ENCODE measurements at regions not wholly inside any gene's neighbourhood (a gene's known extent, or its start where the extent isn't known, plus 50 kb on each side); places are given as distances from the start of the nearest gene placed in this dataset.

GRCh38 chr2:157150747-157151146 lies 106.8 kb upstream of the GALNT5 start (continued):
- TF ChIP-seq, protein P1, sequence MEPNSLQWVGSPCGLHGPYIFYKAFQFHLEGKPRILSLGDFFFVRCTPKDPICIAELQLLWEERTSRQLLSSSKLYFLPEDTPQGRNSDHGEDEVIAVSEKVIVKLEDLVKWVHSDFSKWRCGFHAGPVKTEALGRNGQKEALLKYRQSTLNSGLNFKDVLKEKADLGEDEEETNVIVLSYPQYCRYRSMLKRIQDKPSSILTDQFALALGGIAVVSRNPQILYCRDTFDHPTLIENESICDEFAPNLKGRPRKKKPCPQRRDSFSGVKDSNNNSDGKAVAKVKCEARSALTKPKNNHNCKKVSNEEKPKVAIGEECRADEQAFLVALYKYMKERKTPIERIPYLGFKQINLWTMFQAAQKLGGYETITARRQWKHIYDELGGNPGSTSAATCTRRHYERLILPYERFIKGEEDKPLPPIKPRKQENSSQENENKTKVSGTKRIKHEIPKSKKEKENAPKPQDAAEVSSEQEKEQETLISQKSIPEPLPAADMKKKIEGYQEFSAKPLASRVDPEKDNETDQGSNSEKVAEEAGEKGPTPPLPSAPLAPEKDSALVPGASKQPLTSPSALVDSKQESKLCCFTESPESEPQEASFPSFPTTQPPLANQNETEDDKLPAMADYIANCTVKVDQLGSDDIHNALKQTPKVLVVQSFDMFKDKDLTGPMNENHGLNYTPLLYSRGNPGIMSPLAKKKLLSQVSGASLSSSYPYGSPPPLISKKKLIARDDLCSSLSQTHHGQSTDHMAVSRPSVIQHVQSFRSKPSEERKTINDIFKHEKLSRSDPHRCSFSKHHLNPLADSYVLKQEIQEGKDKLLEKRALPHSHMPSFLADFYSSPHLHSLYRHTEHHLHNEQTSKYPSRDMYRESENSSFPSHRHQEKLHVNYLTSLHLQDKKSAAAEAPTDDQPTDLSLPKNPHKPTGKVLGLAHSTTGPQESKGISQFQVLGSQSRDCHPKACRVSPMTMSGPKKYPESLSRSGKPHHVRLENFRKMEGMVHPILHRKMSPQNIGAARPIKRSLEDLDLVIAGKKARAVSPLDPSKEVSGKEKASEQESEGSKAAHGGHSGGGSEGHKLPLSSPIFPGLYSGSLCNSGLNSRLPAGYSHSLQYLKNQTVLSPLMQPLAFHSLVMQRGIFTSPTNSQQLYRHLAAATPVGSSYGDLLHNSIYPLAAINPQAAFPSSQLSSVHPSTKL (CRISPR knock-in tag; IDR thresholded peaks at IDR 0.05) = no peak
- TF ChIP-seq ZC3H4 (CRISPR knock-in tag; IDR thresholded peaks at IDR 0.05; ENCODE audit: borderline replicate concordance) = no peak
- no peak for TF ChIP-seq PHF8 (CRISPR knock-in tag; IDR thresholded peaks at IDR 0.05)
- no peak for TF ChIP-seq ZNF329 (CRISPR knock-in tag; IDR thresholded peaks at IDR 0.05; ENCODE audit: low read depth)
- TF ChIP-seq MAZ (IDR thresholded peaks at IDR 0.05; ENCODE audit: borderline replicate concordance, low read depth, low read length) = no peak
- TF ChIP-seq MAZ (CRISPR knock-in tag; IDR thresholded peaks at IDR 0.05; ENCODE audit: low read depth) = no peak
- TF ChIP-seq ZNF407 (CRISPR knock-in tag; IDR thresholded peaks at IDR 0.05; ENCODE audit: not compliant biosample characterization) = no peak
- TF ChIP-seq GZF1 (CRISPR knock-in tag; IDR thresholded peaks at IDR 0.05) = no peak
- no peak for TF ChIP-seq PHB2 (IDR thresholded peaks at IDR 0.05; ENCODE audit: partially characterized antibody)
- no peak for TF ChIP-seq ZNF343 (CRISPR knock-in tag; IDR thresholded peaks at IDR 0.05)
- no peak for TF ChIP-seq TCF12 (IDR thresholded peaks at IDR 0.05)
- TF ChIP-seq TCF12 (CRISPR knock-in tag; IDR thresholded peaks at IDR 0.05) = no peak
- no peak for TF ChIP-seq ZNF354B (CRISPR knock-in tag; IDR thresholded peaks at IDR 0.05)
- TF ChIP-seq U2AF2 (IDR thresholded peaks at IDR 0.05; ENCODE audit: low read depth, low read length) = no peak

All from HepG2 (cell line).